Endodermal cell (in vitro differentiated cells): ENCODE measurements at regions not wholly inside any gene's neighbourhood (a gene's known extent, or its start where the extent isn't known, plus 50 kb on each side); places are given as distances from the start of the nearest gene placed in this dataset.

ENCODE experiments used
- DNase-seq: peaks from one replicate; pipeline ENCODE4 v3.0.0-alpha.2; 2017
- H3K27ac ChIP-seq: 2 replicates; pipeline ENCODE4 v1.5.1; 2013; ENCODE audit warnings: mild to moderate bottlenecking, low read depth, low read length, moderate library complexity
- H3K27me3 ChIP-seq: 2 replicates; pipeline ENCODE4 v1.6.1; 2013; ENCODE audit warnings: mild to moderate bottlenecking, low read length, moderate library complexity; ENCODE audit not compliant: insufficient read depth, control insufficient read depth, poor library complexity, severe bottlenecking
- H3K36me3 ChIP-seq: 2 replicates; pipeline ENCODE4 v1.7.0; 2013; ENCODE audit warnings: mild to moderate bottlenecking, low read length, moderate library complexity; ENCODE audit not compliant: control insufficient read depth, insufficient read depth
- H3K4me1 ChIP-seq: one replicate; pipeline ENCODE4 v1.7.0; 2013; ENCODE audit warnings: low read length; ENCODE audit not compliant: control insufficient read depth, insufficient read depth
- H3K4me3 ChIP-seq: 2 replicates; pipeline ENCODE4 v1.5.1; 2013; ENCODE audit warnings: mild to moderate bottlenecking, low read length, moderate library complexity
- H3K9ac ChIP-seq: 2 replicates; pipeline ENCODE4 v1.6.1; 2013; ENCODE audit warnings: mild to moderate bottlenecking, low read length, moderate library complexity; ENCODE audit not compliant: poor library complexity, severe bottlenecking; ENCODE audit errors: extremely low read depth
- H3K9me3 ChIP-seq: 2 replicates; pipeline ENCODE4 v1.6.1; 2013; ENCODE audit warnings: mild to moderate bottlenecking, low read length, moderate library complexity; ENCODE audit not compliant: control insufficient read depth
- H3K27ac Mint-ChIP-seq: 2 replicates; pipeline ENCODE4 v1.8.0; 2020; ENCODE audit warnings: mixed read lengths
- H3K27me3 Mint-ChIP-seq: 2 replicates; pipeline ENCODE4 v1.8.0; 2021; ENCODE audit warnings: mild to moderate bottlenecking, mixed read lengths; ENCODE audit not compliant: insufficient read depth
- H3K36me3 Mint-ChIP-seq: 2 replicates; pipeline ENCODE4 v1.8.0; 2020; ENCODE audit warnings: low read depth, mixed read lengths
- H3K4me1 Mint-ChIP-seq: 2 replicates; pipeline ENCODE4 v1.8.0; 2020; ENCODE audit warnings: mixed read lengths
- H3K4me3 Mint-ChIP-seq: 2 replicates; pipeline ENCODE4 v1.8.0; 2020; ENCODE audit warnings: mild to moderate bottlenecking, moderate library complexity, mixed read lengths
- H3K9me3 Mint-ChIP-seq: 2 replicates; pipeline ENCODE4 v1.8.0; 2020; ENCODE audit warnings: mild to moderate bottlenecking, mixed read lengths
- WGBS, 2 experiments: methylation state at CpG; one replicate each; pipeline versions ENCODE4 v1.1.5 to v1.1.7; 2013; ENCODE audit warnings: missing lambda C conversion rate in 2 of 2, mixed read lengths in 1 of 2; ENCODE audit not compliant: insufficient coverage in 1 of 2, insufficient read length in 1 of 2; 5-methylcytosine and 5-hydroxymethylcytosine counted together
- TF ChIP-seq, protein P1 (sequence below): fragments of 200-600 bp; sonication (generic); conservative IDR thresholded peaks from 2 replicates; pipeline ENCODE4 v1.5.0; 2021; ENCODE audit warnings: antibody characterized with exemption, mild to moderate bottlenecking

DNA sequence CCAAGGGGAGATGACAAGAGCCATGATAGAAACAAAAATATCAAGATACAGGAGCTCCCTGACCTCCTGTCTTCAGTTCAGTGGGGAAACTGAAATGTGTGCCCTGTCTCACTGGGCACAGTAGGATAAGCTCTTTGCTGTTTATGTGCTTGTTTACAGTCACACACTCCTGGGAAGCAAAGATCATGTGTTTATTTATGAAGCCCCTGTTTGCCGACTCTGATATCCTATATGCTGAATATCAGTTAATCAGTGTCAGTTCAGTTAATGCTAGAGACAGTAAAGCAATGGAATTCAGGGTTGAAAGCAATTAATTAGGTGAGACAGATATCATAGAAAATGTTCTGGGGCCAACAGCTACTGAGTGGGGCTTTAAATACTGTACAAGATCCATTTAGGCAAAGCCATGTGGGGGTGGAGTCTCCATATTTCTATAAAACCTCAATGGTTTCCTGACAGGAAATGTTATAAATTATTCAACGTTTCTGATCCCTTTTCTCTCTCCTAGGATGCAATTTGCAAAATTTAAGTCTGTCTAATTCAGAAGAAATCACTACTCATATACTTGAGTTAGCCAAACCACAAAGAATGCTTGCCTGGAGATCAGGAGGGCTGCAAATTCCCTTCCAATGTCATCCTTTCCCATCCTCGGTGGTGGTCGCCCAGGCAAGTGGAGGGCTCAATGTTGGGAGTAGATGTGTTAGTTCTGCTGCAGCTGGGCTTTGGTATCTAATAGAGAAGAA, 551.3 kb downstream of the CMPK2 start:
- Histone ChIP-seq H3K9me3 (no peaks in the 10 kb centered on the region), H3K27me3 (no peaks in the 10 kb centered on the region), H3K27ac (no peak overlapping the region), H3K9ac (no peak overlapping the region), H3K36me3 (no peaks in the 10 kb centered on the region), H3K4me1 (peaks cover 3% of the 10 kb centered on the region), H3K4me3 (no peak overlapping the region)
- TF ChIP-seq, protein P1, sequence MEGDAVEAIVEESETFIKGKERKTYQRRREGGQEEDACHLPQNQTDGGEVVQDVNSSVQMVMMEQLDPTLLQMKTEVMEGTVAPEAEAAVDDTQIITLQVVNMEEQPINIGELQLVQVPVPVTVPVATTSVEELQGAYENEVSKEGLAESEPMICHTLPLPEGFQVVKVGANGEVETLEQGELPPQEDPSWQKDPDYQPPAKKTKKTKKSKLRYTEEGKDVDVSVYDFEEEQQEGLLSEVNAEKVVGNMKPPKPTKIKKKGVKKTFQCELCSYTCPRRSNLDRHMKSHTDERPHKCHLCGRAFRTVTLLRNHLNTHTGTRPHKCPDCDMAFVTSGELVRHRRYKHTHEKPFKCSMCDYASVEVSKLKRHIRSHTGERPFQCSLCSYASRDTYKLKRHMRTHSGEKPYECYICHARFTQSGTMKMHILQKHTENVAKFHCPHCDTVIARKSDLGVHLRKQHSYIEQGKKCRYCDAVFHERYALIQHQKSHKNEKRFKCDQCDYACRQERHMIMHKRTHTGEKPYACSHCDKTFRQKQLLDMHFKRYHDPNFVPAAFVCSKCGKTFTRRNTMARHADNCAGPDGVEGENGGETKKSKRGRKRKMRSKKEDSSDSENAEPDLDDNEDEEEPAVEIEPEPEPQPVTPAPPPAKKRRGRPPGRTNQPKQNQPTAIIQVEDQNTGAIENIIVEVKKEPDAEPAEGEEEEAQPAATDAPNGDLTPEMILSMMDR, result no peak
- Mint-ChIP-seq H3K27me3 (no peaks in the 10 kb centered on the region), H3K36me3 (no peaks in the 10 kb centered on the region), H3K27ac (no peak overlapping the region), H3K9me3 (no peaks in the 10 kb centered on the region), H3K4me1 (peaks cover 4% of the 10 kb centered on the region), H3K4me3 (no peak overlapping the region)
- no peak for DNase-seq
- WGBS, 2 experiments, result 94 to 100% methylated on average over 1 to 4 of the region's 4 CpGs

DNA sequence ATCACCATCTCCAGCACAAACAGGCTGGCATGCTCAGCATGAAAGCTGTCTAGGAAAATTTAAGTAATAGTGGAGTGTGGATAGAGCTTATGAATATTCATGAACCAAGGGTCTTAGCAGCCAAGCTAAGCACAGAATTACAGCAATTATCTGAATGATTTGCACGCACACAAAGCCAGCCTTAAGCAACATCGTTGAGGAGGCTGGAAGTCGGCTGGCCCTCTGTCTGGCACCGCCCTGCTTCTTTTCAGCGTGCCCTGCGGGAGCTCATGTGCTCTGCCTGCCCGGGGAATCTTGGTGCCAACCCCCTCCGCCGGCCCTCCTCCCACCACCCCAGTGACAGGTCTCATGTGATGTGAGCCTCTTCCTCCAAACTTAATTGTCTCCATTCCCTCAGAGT, 540.1 kb downstream of the CMPK2 start:
- H3K9me3 Mint-ChIP-seq, result peaks cover 12% of the 10 kb centered on the region
- no peaks in the 10 kb centered on the region for H3K36me3 Mint-ChIP-seq
- no peaks in the 10 kb centered on the region for H3K27me3 Mint-ChIP-seq
- 41 to 51% methylated on average over 9 of the region's 9 CpGs for WGBS, 2 experiments
- H3K4me3 ChIP-seq, result no peak overlapping the region
- H3K36me3 ChIP-seq, result no peaks in the 10 kb centered on the region
- DNase-seq, result peak; percentile 71
- peak overlapping the region; percentile 33 for H3K27ac ChIP-seq
- H3K9me3 ChIP-seq, result no peaks in the 10 kb centered on the region
- H3K27me3 ChIP-seq, result no peaks in the 10 kb centered on the region
- TF ChIP-seq, protein P1, result no peak
- no peak overlapping the region for H3K9ac ChIP-seq
- no peak overlapping the region for H3K27ac Mint-ChIP-seq
- H3K4me1 ChIP-seq, result no peaks in the 10 kb centered on the region
- H3K4me1 Mint-ChIP-seq, result no peaks in the 10 kb centered on the region
- no peak overlapping the region for H3K4me3 Mint-ChIP-seq

DNA sequence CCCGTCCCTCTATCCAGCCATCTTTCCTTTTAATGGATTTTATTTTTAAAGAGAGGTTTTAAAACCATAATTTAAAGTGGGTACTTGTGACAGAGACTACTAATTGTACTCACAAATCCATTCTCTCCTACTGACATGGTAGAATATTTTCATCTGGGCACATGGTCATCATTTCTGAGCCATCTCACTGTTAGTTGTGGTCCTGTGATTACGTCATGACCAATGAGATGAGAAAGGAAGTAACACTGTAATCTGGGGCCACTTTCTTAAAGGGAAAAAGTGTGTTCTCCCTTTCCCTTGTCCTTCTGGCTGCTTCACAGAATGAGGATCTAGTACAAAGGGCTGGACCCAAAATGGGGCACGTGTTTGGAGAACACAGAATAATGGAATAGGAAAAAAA, 538.7 kb downstream of the CMPK2 start:
- Mint-ChIP-seq H3K36me3 (no peaks in the 10 kb centered on the region), H3K27ac (no peak overlapping the region)

More for the DNA sequence above, 538.7 kb downstream of the CMPK2 start:
- no peak overlapping the region for H3K9ac ChIP-seq
- no peaks in the 10 kb centered on the region for H3K9me3 ChIP-seq
- Mint-ChIP-seq H3K9me3 (peaks cover 9% of the 10 kb centered on the region), H3K4me3 (no peak overlapping the region), H3K4me1 (no peaks in the 10 kb centered on the region), H3K27me3 (no peaks in the 10 kb centered on the region)
- no peak for DNase-seq
- WGBS, 2 experiments, result 80 to 91% methylated on average over 1 to 3 of the region's 3 CpGs
- H3K4me3 ChIP-seq, result no peak overlapping the region
- TF ChIP-seq, protein P1, result no peak
- no peak overlapping the region for H3K27ac ChIP-seq
- no peaks in the 10 kb centered on the region for H3K4me1 ChIP-seq
- H3K36me3 ChIP-seq, result no peaks in the 10 kb centered on the region
- no peaks in the 10 kb centered on the region for H3K27me3 ChIP-seq
